ENCODE measurements at regions not wholly inside any gene's neighbourhood (a gene's known extent, or its start where the extent isn't known, plus 50 kb on each side); places are given as distances from the start of the nearest gene placed in this dataset.
"Not testable (repeated sequence)": the region's sequence is repeated elsewhere in the genome, so short reads cannot be mapped to it uniquely, and the experiment has no call there.

GRCh38 chr10:81136261-81136660, 598.6 kb downstream of the SH2D4B start:
- H3K27ac Mint-ChIP-seq: no peak overlapping the region
- CTCF ChIA-PET: no interaction called here
- no peaks in the 10 kb centered on the region for H3K36me3 Mint-ChIP-seq
- no peaks in the 10 kb centered on the region for H3K27me3 Mint-ChIP-seq
- DNase-seq: no peak
- no peaks in the 10 kb centered on the region for H3K4me1 Mint-ChIP-seq
- peaks cover 2% of the 10 kb centered on the region for H3K9me3 Mint-ChIP-seq
- H3K4me3 Mint-ChIP-seq: no peak overlapping the region

GRCh38 chr10:81145975-81146374, 608.3 kb downstream of the SH2D4B start:
- H3K4me1 Mint-ChIP-seq: no peaks in the 10 kb centered on the region
- no peak overlapping the region for H3K27ac Mint-ChIP-seq
- no peaks in the 10 kb centered on the region for H3K9me3 Mint-ChIP-seq
- CTCF ChIA-PET: no interaction called here
- no peaks in the 10 kb centered on the region for H3K27me3 Mint-ChIP-seq
- DNase-seq: no peak
- H3K4me3 Mint-ChIP-seq: no peak overlapping the region
- no peaks in the 10 kb centered on the region for H3K36me3 Mint-ChIP-seq

GRCh38 chr10:81146436-81146835, 608.7 kb downstream of the SH2D4B start:
- no peak overlapping the region for H3K4me3 Mint-ChIP-seq
- no peaks in the 10 kb centered on the region for H3K36me3 Mint-ChIP-seq
- no peaks in the 10 kb centered on the region for H3K27me3 Mint-ChIP-seq
- no peaks in the 10 kb centered on the region for H3K9me3 Mint-ChIP-seq
- CTCF ChIA-PET: no interaction called here
- DNase-seq: no peak
- no peaks in the 10 kb centered on the region for H3K4me1 Mint-ChIP-seq
- no peak overlapping the region for H3K27ac Mint-ChIP-seq

GRCh38 chr10:81152656-81153055, 615.0 kb downstream of the SH2D4B start:
- CTCF ChIA-PET: no interaction called here
- Mint-ChIP-seq H3K27me3 (no peaks in the 10 kb centered on the region), H3K36me3 (no peaks in the 10 kb centered on the region), H3K9me3 (no peaks in the 10 kb centered on the region), H3K4me3 (no peak overlapping the region), H3K4me1 (no peaks in the 10 kb centered on the region), H3K27ac (no peak overlapping the region)
- no peak for DNase-seq

- Mint-ChIP-seq H3K4me1 (no peaks in the 10 kb centered on the region), H3K27ac (no peak overlapping the region), H3K4me3 (no peak overlapping the region), H3K36me3 (no peaks in the 10 kb centered on the region), H3K9me3 (no peaks in the 10 kb centered on the region), H3K27me3 (no peaks in the 10 kb centered on the region)
- DNase-seq: no peak
- CTCF ChIA-PET: no interaction called here
These were observed 620.0 kb downstream of the SH2D4B start for GRCh38 chr10:81157681-81158080.

- no peak for DNase-seq
- no peak overlapping the region for H3K27ac Mint-ChIP-seq
- H3K27me3 Mint-ChIP-seq: no peaks in the 10 kb centered on the region
- H3K4me1 Mint-ChIP-seq: no peaks in the 10 kb centered on the region
- no peak overlapping the region for H3K4me3 Mint-ChIP-seq
- CTCF ChIA-PET: interaction anchor here (0.7 to 1.2 kb wide), 2 partner anchors 460 to 461 kb away, joined by 3 read pairs; no protein-coding TSS in a partner anchor
- H3K36me3 Mint-ChIP-seq: no peaks in the 10 kb centered on the region
- peaks cover 5% of the 10 kb centered on the region for H3K9me3 Mint-ChIP-seq
These were observed 640.0 kb downstream of the SH2D4B start for GRCh38 chr10:81177651-81178244.

GRCh38 chr10:81179324-81179723, 641.6 kb downstream of the SH2D4B start:
- CTCF ChIA-PET: interaction anchor here (1.0 to 2.2 kb wide), 2 partner anchors 19 to 479 kb away, joined by 3 to 12 read pairs; no protein-coding TSS in a partner anchor
- DNase-seq: no peak
- no peak overlapping the region for H3K4me3 Mint-ChIP-seq
- H3K27ac Mint-ChIP-seq: no peak overlapping the region
- H3K27me3 Mint-ChIP-seq: no peaks in the 10 kb centered on the region
- H3K4me1 Mint-ChIP-seq: no peaks in the 10 kb centered on the region
- no peaks in the 10 kb centered on the region for H3K36me3 Mint-ChIP-seq
- H3K9me3 Mint-ChIP-seq: peaks cover 5% of the 10 kb centered on the region

- peaks cover 5% of the 10 kb centered on the region for H3K9me3 Mint-ChIP-seq
- H3K4me3 Mint-ChIP-seq: no peak overlapping the region
- H3K4me1 Mint-ChIP-seq: no peaks in the 10 kb centered on the region
- CTCF ChIA-PET: interaction anchor here (2.2 kb wide), 1 partner anchor 480 kb away, joined by 12 read pairs; no protein-coding TSS in a partner anchor
- H3K27ac Mint-ChIP-seq: no peak overlapping the region
- no peaks in the 10 kb centered on the region for H3K27me3 Mint-ChIP-seq
- H3K36me3 Mint-ChIP-seq: no peaks in the 10 kb centered on the region
- no peak for DNase-seq
These were observed 642.2 kb downstream of the SH2D4B start for GRCh38 chr10:81179805-81180452.

- Mint-ChIP-seq H3K9me3 (peaks cover 3% of the 10 kb centered on the region), H3K27ac (no peak overlapping the region), H3K36me3 (no peaks in the 10 kb centered on the region), H3K4me1 (no peaks in the 10 kb centered on the region), H3K4me3 (no peak overlapping the region), H3K27me3 (no peaks in the 10 kb centered on the region)
- DNase-seq: no peak
- CTCF ChIA-PET: no interaction called here
These were observed 644.6 kb downstream of the SH2D4B start for GRCh38 chr10:81182296-81182695.

- H3K4me1 Mint-ChIP-seq: no peaks in the 10 kb centered on the region
- H3K27me3 Mint-ChIP-seq: no peaks in the 10 kb centered on the region
These were observed 654.6 kb downstream of the SH2D4B start for GRCh38 chr10:81192221-81192788.

GRCh38 chr10:81200801-81201200, 663.1 kb downstream of the SH2D4B start:
- CTCF ChIA-PET: no interaction called here
- Mint-ChIP-seq H3K4me1 (no peaks in the 10 kb centered on the region), H3K27ac (no peak overlapping the region), H3K4me3 (no peak overlapping the region), H3K27me3 (no peaks in the 10 kb centered on the region), H3K36me3 (no peaks in the 10 kb centered on the region), H3K9me3 (no peaks in the 10 kb centered on the region)
- DNase-seq: no peak

More at GRCh38 chr10:81192221-81192788, 654.6 kb downstream of the SH2D4B start:
- CTCF ChIA-PET: no interaction called here
- Mint-ChIP-seq H3K9me3 (no peaks in the 10 kb centered on the region), H3K27ac (no peak overlapping the region), H3K36me3 (no peaks in the 10 kb centered on the region), H3K4me3 (no peak overlapping the region)
- DNase-seq: no peak

- DNase-seq, H3K27ac Mint-ChIP-seq, H3K4me1 Mint-ChIP-seq, CTCF ChIA-PET, H3K27me3 Mint-ChIP-seq, H3K36me3 Mint-ChIP-seq, H3K9me3 Mint-ChIP-seq, H3K4me3 Mint-ChIP-seq: not testable (repeated sequence)
These were observed 667.6 kb upstream of the NRG3 start for GRCh38 chr10:81207359-81207758.

- Mint-ChIP-seq H3K36me3 (no peaks in the 10 kb centered on the region), H3K4me3 (no peak overlapping the region), H3K27me3 (no peaks in the 10 kb centered on the region), H3K9me3 (no peaks in the 10 kb centered on the region), H3K27ac (no peak overlapping the region), H3K4me1 (no peaks in the 10 kb centered on the region)
- CTCF ChIA-PET: no interaction called here
- no peak for DNase-seq
These were observed 661.6 kb upstream of the NRG3 start for GRCh38 chr10:81213370-81213769.

GRCh38 chr10:81215498-81215897, 659.5 kb upstream of the NRG3 start:
- Mint-ChIP-seq H3K27me3 (no peaks in the 10 kb centered on the region), H3K36me3 (no peaks in the 10 kb centered on the region), H3K9me3 (no peaks in the 10 kb centered on the region), H3K27ac (no peak overlapping the region), H3K4me3 (no peak overlapping the region), H3K4me1 (no peaks in the 10 kb centered on the region)
- CTCF ChIA-PET: no interaction called here
- no peak for DNase-seq

GRCh38 chr10:81216949-81217348, 658.0 kb upstream of the NRG3 start:
- Mint-ChIP-seq H3K4me3 (no peak overlapping the region), H3K4me1 (no peaks in the 10 kb centered on the region), H3K27ac (no peak overlapping the region), H3K9me3 (no peaks in the 10 kb centered on the region), H3K27me3 (no peaks in the 10 kb centered on the region), H3K36me3 (no peaks in the 10 kb centered on the region)
- CTCF ChIA-PET: no interaction called here
- no peak for DNase-seq

All from activated naive CD4-positive, alpha-beta T cell treated with anti-CD3 and anti-CD28 coated beads, Interleukin-2, amount 10 ng/mL, durations not matched to agents 7 days and 5 days (primary cell).